NCI-H187 (cell line): ENCODE measurements at regions not wholly inside any gene's neighbourhood (a gene's known extent, or its start where the extent isn't known, plus 50 kb on each side); places are given as distances from the start of the nearest gene placed in this dataset.

ENCODE experiments used
- DNase-seq, 2 experiments: peaks; one replicate each; lab custom pipeline; 2025; lab: John Stamatoyannopoulos, UW

GRCh38 chr3:177935047-177935446 lies 601.2 kb upstream of the KCNMB2 start:
- peak; percentile 16 to 23 for DNase-seq

- no peak for DNase-seq
Observed at GRCh38 chr3:177936721-177937120, 599.5 kb upstream of the KCNMB2 start.

DNA sequence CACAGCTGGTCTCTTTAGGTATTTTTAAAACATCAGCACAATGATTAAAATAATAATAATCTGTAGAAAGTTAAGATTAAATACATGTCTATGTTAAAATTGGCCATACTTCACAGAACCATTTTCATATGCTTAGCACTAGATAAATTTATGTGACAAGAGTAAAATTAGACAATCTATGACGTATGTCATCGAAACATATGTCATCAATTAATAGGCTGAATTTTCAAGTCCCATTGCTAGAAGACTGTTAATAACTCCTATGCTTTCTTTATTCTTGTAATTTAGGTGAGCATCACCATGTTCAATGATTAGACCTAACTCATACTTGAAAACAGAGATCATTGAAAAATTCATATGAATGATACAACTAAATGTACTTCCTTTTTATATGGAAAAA lies 593.3 kb upstream of the KCNMB2 start:
- no peak for DNase-seq

DNA sequence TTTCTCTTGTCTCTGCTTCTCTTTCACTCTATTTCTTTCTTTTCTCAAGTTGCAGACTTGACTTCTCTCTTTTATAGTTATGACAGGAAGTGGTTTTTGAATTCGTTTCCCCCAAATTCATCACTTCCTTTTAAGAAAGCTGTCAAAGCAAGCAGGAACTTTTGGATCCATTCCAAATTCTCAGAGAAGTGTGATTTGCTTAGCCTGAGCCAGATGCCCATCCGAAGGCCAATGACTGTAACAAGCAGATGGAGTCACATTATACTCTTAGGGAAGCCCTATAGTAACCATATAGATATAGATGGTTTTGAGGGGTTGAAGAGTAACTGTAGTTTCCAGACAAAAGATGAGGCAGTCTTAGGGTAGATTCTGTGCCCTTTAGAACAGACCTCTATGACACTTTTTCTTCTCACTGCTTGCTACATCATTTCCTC lies 592.0 kb upstream of the KCNMB2 start:
- DNase-seq: no peak

- no peak for DNase-seq
Observed at GRCh38 chr3:177946048-177946447, 590.2 kb upstream of the KCNMB2 start.

- DNase-seq: no peak
Observed at GRCh38 chr3:177946497-177946896, 589.7 kb upstream of the KCNMB2 start.

GRCh38 chr3:177946936-177947335 lies 589.3 kb upstream of the KCNMB2 start:
- no peak for DNase-seq

DNA sequence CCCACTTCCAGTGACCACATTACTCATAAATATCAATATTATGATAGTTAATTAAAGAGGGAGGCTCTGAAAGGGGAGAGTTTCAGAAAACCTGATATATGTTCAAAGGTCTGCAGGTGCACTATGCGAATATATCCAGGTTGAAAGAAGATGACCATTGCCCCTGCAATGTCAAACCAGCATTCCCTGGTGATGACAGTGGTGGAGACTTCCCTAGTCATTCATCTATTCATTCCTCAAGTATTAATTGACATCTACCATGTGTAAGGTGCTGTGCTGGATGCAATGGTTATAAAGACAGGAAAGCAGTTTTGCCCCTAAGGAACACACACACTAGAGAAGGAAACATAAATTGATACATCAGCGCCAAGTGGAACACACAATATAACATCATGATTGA lies 588.3 kb upstream of the KCNMB2 start:
- DNase-seq: no peak

DNA sequence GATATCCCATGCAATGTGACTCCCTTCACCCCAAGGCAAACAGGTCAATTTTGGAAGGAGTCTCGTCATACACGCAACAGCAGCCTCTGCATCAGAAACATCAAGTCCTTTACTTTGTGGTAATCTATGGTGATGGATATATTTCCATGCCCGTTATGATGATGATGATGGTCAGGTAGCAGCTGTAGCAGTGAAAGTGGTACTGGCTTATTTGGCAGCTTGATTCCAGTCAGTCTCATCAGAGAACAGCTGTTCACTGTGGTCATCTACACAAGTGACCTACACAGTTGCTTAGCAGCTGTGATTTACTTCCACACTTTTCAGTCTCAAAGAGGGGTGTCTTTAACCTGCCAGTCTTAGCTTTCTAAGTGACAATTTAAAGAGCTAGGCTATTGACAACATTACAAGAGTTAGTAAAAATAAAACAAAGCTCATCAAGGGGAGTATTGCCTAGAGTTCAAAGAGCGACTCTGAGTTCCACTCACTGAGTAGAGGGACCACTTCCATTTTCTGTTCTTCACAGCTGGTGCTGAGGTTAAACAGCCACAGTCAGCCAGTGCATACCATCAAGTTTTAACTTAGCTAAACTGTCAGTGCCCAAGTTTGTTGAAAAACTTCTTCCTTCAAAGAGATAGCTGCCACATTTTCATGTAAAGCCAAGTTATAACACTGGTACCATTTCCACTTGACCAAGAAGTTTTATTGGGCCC lies 587.4 kb upstream of the KCNMB2 start:
- DNase-seq: no peak

DNA sequence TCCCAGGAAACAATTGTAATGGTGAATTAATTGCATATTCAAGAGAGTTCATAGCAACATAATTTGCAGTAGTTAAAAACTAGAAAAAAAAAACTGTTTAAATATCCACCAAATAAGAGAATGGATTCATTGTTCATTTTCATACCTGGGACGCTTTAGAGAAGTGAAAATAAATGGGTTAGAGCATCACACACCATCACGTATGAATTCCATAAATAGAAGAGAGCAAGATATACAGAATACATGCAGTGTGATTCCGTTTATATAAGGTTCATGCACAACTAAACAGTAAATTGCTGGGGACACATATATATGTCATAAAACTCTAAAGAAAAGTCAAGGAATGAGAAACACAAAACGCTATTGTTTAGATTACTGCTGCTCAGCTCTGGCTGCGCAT lies 577.0 kb upstream of the KCNMB2 start:
- no peak for DNase-seq

GRCh38 chr3:177960014-177960413 lies 576.2 kb upstream of the KCNMB2 start:
- DNase-seq: no peak

DNA sequence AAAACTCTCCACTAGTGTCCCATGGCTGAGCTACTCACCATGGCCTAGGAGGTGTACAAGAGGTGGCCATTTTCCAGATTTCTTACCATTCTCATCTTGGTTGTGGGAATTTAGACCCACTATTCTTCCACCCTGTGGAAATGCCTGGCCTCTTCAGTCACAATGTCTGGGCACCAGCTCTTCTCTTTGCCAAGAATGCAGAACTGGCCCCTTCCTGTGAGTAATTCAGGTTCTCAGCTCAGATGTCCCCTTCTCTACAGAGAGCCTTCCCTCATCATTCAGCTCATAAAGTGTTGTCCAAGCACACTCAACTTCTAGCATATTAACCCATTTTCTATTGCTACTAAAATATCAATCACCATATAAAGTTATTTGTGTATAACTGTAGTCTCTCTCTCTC lies 575.5 kb upstream of the KCNMB2 start:
- DNase-seq: no peak

GRCh38 chr3:177961784-177962183 lies 574.5 kb upstream of the KCNMB2 start:
- no peak for DNase-seq

GRCh38 chr3:177966493-177966892 lies 569.7 kb upstream of the KCNMB2 start:
- no peak for DNase-seq

DNA sequence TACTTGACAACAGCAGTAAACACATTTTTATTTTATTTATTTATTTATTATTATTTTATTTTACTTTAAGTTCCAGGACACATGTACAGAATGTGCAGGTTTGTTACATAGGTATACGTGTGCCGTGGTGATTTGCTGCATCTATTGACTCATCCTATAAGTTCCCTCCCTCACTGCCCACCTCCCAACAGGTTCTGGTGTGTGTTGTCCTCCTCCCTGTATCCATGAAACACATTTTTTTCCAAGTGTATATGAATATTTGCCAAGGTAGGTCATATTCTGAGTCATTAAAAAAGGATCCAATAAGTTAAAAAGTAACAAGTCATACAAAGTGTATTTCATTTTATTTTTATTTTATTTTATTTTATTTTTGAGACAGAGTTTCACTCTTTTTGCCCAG lies 567.3 kb upstream of the KCNMB2 start:
- no peak for DNase-seq

DNA sequence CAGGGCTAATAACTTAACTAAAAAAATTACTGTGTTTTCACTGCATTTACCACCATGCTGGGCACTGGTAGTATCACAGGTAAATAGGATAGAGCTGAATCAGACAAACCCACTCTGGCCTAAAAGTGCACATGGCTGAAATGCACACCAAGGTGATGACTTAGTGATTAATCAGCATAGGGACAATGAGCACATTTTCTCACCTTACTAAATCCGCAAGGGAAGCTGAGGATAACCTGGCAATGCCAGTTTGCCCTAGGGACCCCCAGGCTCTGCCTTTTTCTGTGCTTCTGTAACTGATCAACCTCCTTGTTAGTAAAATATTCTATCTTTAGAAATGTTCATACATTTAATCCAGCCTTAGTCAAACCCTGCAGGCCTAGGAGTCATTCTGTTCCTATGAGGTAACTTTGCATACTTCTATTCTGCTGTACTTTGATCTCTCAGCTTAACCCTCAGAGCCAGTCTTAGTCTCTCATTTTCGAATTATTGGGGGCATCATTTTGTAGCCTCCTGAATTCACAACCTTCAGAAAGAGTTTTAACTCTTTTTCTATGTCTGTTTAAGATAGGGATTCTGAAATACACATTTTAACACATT lies 562.9 kb upstream of the KCNMB2 start:
- no peak for DNase-seq

- DNase-seq: no peak
Observed at GRCh38 chr3:177976241-177976640, 560.0 kb upstream of the KCNMB2 start.

DNA sequence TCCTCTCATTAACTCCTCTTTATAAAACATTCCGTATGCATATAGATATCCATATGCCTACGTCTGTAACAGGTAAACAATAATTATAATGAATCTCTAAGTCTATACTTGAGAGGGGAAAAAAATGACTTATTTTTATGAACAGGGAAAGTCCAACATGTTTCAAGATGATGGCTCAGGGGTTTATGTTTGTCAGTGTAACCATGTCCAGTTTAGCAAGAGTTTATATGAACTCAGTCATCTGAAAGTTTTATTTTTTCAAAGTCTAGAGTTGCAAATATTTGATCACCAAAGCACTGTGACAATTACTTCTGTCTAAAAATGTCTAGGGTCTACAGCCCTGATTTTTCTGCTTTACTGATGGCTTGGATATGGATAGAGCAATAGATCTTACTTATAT lies 559.4 kb upstream of the KCNMB2 start:
- no peak for DNase-seq

- no peak for DNase-seq
Observed at GRCh38 chr3:177977381-177978158, 558.7 kb upstream of the KCNMB2 start.

DNA sequence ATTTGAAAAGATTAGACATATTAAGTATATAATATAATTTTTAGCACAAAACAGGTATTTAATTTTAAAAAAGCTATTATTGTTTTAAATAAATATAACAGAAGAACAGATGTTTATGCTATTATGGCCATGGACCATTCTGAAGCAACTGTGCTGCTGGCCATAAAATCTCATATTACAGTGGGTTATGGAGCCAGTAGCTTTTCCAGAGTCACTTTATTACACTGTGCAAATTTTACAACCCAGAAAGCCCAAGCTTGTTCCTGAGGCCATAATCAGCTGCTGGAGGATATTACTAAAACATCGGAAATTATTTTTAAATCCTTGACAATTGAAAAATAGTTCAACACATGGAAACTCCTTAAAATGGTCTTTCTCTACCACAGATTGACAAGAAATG lies 557.3 kb upstream of the KCNMB2 start:
- no peak for DNase-seq

DNA sequence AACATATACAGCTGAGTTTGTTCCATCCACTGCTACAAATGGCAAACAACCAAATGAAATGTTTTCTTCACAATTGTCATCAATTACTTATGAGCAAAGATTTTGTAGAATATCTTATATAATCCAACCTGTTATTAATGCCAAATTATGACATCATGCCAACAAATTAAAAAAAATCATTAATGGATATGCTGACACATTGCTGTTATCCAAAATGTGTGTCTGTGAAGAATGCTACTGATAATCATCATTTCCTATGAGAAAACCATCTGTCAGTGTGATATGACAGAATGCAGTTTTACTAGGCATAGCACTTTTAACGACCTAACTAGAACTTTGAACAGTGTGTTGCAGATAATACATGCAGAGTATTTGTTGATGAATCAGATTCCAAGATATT lies 556.5 kb upstream of the KCNMB2 start:
- DNase-seq: no peak

- DNase-seq: no peak
Observed at GRCh38 chr3:177981576-177981975, 554.7 kb upstream of the KCNMB2 start.

DNA sequence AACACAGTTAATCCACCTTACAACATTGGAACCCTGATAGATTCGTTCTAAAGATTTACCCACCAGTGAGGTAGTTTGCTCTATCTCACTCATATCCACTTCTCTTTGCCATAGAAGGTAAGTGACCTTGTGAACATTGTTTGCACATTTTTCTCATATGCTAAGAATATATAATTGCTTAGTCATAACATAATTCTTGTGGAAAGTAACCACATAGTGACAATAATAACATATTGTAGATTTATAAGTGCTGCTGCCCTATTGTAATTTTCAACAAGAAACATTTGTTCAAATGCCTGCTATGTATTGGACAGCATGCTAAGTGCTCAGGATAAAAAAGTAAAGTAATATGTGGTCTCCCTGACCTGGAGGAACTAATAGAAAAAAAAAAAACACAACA lies 554.2 kb upstream of the KCNMB2 start:
- no peak for DNase-seq
